ENCODE measurements at regions not wholly inside any gene's neighbourhood (a gene's known extent, or its start where the extent isn't known, plus 50 kb on each side); places are given as distances from the start of the nearest gene placed in this dataset.

DNA sequence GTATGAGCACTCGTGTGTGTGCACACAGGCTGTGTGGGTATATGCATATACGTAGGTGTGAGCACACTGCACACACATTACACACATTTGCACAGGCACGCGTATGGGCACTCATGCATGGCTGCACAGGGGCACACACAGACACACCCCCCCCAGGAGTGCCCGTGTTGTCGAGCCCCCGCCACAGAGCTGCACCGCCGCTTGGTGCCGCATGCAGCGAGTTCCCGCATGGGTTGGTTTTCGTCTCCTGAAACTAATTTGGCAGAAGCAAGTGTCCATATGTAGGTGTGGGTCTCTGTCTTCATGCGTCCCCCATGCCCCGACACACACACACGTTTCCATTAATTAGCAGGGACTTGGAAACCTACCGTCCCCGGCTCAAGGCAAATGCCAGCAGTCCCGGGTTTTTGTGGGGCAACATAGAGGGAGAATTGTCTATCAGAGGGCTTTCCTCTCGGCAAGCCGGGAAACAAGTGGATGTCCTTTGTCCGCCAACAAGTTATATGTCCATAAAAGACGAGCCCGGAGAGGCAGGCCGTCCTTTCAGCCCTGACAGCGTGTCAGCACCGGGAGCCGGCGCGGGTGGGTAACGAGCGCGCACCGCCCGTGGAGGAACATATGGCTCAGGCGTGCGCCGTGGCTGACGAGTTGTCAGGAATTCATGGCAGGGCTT lies 1291.7 kb downstream of the BRD1 start:
- Histone ChIP-seq H3K9me3 (ENCODE audit: control insufficient read depth in 2 of 2, low read length in 2 of 2) (no peaks in the 10 kb centered on the region), H3K4me1 (ENCODE audit: control insufficient read depth in 2 of 2, insufficient read depth in 2 of 2, low read length in 2 of 2) (no peaks in the 10 kb centered on the region), H3K27me3 (ENCODE audit: control insufficient read depth in 2 of 2, insufficient read depth in 2 of 2, low read length in 2 of 2) (no peaks in the 10 kb centered on the region), H3K36me3 (ENCODE audit: control insufficient read depth in 2 of 2, insufficient read depth in 2 of 2, low read length in 2 of 2) (no peaks in the 10 kb centered on the region), H3K27ac (ENCODE audit: low read depth in 2 of 2, low read length in 2 of 2) (no peak overlapping the region), H3K9ac (ENCODE audit: low read depth in 1 of 2, low read length in 2 of 2) (no peak overlapping the region), H3K4me3 (ENCODE audit: low read length in 2 of 2) (no peak overlapping the region)

DNA sequence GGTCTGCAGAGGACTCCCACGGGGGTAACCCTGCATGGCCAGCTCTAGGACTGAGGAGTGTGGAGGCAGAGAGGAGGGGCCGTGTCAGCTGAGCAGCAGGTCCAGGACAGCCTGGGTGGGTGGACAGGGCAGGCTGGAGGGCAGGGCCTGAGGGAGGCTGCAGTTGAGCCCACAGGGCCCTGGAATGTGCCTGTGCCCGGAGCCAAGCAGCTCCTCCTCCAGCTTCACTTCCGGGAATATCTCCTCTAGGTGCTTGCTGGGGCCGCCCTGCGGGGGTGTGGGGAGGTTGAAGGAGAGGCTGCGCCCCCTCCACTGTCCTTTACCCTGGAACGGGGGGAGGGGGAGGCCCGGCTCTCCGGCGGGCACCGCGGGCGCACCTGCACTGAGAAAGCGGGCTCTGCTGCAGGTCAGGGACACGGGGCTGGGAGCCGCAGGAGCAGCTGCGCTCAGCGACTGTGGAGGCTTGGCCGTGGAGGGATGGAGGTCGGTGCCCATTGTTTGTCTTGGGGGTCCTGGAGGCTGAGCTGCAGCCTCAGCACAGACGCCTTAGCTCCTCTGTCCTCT lies 1293.2 kb downstream of the BRD1 start:
- Histone ChIP-seq H3K27ac (ENCODE audit: low read depth in 2 of 2, low read length in 2 of 2) (no peak overlapping the region), H3K36me3 (ENCODE audit: control insufficient read depth in 2 of 2, insufficient read depth in 2 of 2, low read length in 2 of 2) (no peaks in the 10 kb centered on the region), H3K4me1 (ENCODE audit: control insufficient read depth in 2 of 2, insufficient read depth in 2 of 2, low read length in 2 of 2) (no peaks in the 10 kb centered on the region), H3K27me3 (ENCODE audit: control insufficient read depth in 2 of 2, insufficient read depth in 2 of 2, low read length in 2 of 2) (no peaks in the 10 kb centered on the region), H3K9me3 (ENCODE audit: control insufficient read depth in 2 of 2, low read length in 2 of 2) (no peaks in the 10 kb centered on the region), H3K4me3 (ENCODE audit: low read length in 2 of 2) (no peak overlapping the region), H3K9ac (ENCODE audit: low read depth in 1 of 2, low read length in 2 of 2) (no peak overlapping the region)

DNA sequence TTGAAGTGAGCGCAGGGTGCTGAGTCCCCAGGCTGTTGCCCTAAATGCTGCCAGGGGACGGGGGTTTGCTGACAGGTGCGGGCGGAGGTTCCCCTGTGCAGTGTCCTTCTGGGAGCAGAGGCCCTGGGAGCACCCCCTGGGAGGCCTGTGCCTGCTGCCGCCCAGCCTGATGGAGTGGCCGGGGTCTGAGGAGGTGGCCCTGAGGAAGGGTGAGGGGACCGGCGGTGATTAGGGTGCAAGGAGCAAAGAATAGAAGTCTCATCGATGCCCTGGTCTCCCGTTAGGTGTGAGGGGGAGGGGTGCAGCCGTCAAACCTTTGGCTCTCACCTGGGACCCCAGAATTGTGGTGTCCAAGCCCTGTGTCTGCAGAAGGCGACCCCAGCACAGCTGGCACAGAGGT lies 1294.7 kb downstream of the BRD1 start:
- H3K27ac ChIP-seq (ENCODE audit: low read depth in 2 of 2, low read length in 2 of 2) = no peak overlapping the region

DNA sequence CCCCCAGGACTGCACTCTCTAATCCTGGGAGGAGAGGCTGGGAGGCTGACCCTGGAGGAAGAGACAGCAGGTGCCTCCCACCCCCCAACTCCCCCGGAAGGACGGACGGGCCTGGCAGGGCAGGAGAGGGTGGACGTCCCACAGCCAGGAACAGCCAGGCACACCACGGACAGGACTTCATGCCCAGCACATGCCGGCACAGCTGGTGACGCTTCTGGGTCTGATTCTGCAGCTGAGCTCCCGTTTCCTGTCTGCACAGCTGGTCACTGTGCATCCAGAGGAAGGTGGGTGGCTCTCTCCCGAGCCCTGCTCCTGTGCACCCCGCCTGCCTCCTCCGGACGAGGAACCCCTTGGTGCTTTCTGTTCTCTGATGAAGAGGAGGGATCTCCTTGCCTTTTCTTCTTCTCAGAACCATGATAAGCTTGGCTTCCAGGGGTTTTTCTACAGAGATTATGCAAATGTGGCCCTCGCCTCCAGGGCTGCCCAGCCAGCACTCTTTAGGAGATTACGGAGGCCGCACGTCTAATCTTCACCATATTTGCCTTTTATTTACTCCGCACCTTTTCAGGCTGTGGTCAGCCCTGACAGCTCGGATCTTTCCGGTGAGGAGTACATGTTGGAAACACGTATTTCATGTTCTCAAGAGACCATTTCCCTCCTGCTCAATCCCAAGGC lies 1295.8 kb downstream of the BRD1 start:
- H3K36me3 ChIP-seq (ENCODE audit: control insufficient read depth in 2 of 2, insufficient read depth in 2 of 2, low read length in 2 of 2) = no peaks in the 10 kb centered on the region
- H3K9me3 ChIP-seq (ENCODE audit: control insufficient read depth in 2 of 2, low read length in 2 of 2) = no peaks in the 10 kb centered on the region
- H3K4me1 ChIP-seq (ENCODE audit: control insufficient read depth in 2 of 2, insufficient read depth in 2 of 2, low read length in 2 of 2) = no peaks in the 10 kb centered on the region
- no peak overlapping the region for H3K9ac ChIP-seq (ENCODE audit: low read depth in 1 of 2, low read length in 2 of 2)
- no peaks in the 10 kb centered on the region for H3K27me3 ChIP-seq (ENCODE audit: control insufficient read depth in 2 of 2, insufficient read depth in 2 of 2, low read length in 2 of 2)
- H3K4me3 ChIP-seq (ENCODE audit: low read length in 2 of 2) = no peak overlapping the region
- no peak overlapping the region for H3K27ac ChIP-seq (ENCODE audit: low read depth in 2 of 2, low read length in 2 of 2)

More for the DNA sequence above, 1294.7 kb downstream of the BRD1 start:
- no peaks in the 10 kb centered on the region for H3K27me3 ChIP-seq (ENCODE audit: control insufficient read depth in 2 of 2, insufficient read depth in 2 of 2, low read length in 2 of 2)
- H3K4me3 ChIP-seq (ENCODE audit: low read length in 2 of 2) = no peak overlapping the region
- no peaks in the 10 kb centered on the region for H3K9me3 ChIP-seq (ENCODE audit: control insufficient read depth in 2 of 2, low read length in 2 of 2)
- no peaks in the 10 kb centered on the region for H3K4me1 ChIP-seq (ENCODE audit: control insufficient read depth in 2 of 2, insufficient read depth in 2 of 2, low read length in 2 of 2)
- H3K9ac ChIP-seq (ENCODE audit: low read depth in 1 of 2, low read length in 2 of 2) = no peak overlapping the region
- H3K36me3 ChIP-seq (ENCODE audit: control insufficient read depth in 2 of 2, insufficient read depth in 2 of 2, low read length in 2 of 2) = no peaks in the 10 kb centered on the region

DNA sequence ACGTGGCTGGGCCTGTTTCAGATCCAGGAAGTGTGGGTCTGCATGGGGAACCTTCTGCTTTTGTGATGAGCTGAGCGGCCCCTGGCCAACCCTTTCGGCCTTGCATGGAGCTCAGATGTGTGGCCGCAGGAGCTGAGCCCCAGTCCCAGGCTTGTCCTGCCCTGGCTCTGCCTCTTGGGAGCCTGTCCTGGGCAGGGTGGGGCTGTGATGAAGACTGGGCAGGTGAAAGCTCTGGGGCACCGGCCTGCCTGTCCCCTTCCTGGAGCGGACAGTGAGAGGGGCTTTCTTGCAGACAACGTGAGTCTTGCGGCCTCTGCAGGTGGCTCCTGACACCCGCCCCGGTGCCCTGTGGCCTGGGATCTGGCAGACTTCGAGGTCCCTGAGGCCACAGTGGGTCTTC lies 1296.6 kb downstream of the BRD1 start:
- Histone ChIP-seq H3K27ac (ENCODE audit: low read depth in 2 of 2, low read length in 2 of 2) (no peak overlapping the region), H3K9me3 (ENCODE audit: control insufficient read depth in 2 of 2, low read length in 2 of 2) (no peaks in the 10 kb centered on the region), H3K9ac (ENCODE audit: low read depth in 1 of 2, low read length in 2 of 2) (no peak overlapping the region), H3K4me1 (ENCODE audit: control insufficient read depth in 2 of 2, insufficient read depth in 2 of 2, low read length in 2 of 2) (no peaks in the 10 kb centered on the region), H3K4me3 (ENCODE audit: low read length in 2 of 2) (no peak overlapping the region), H3K27me3 (ENCODE audit: control insufficient read depth in 2 of 2, insufficient read depth in 2 of 2, low read length in 2 of 2) (no peaks in the 10 kb centered on the region), H3K36me3 (ENCODE audit: control insufficient read depth in 2 of 2, insufficient read depth in 2 of 2, low read length in 2 of 2) (no peaks in the 10 kb centered on the region)

DNA sequence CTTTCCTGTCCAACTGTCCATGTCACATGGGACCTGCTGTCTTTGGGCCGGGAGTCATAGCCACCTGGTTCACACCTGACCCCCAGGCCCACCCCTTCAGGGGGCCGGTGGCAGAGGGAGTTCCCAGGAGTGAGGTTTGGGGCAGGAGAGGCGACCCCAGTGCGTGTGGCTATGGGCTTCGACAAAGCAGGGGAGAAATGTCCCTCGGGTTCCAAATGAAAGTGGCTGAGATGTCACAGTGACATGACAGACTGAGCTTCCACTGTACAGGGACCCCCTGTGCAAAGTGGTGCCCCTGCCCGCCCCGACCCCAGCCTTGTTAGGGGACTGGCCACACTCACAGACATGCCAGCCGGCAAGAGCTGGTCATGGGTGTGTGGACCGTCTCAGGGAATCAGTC lies 1297.0 kb downstream of the BRD1 start:
- H3K9ac ChIP-seq (ENCODE audit: low read depth in 1 of 2, low read length in 2 of 2) = no peak overlapping the region
- H3K27ac ChIP-seq (ENCODE audit: low read depth in 2 of 2, low read length in 2 of 2) = no peak overlapping the region
- no peaks in the 10 kb centered on the region for H3K9me3 ChIP-seq (ENCODE audit: control insufficient read depth in 2 of 2, low read length in 2 of 2)
- H3K4me3 ChIP-seq (ENCODE audit: low read length in 2 of 2) = no peak overlapping the region
- H3K27me3 ChIP-seq (ENCODE audit: control insufficient read depth in 2 of 2, insufficient read depth in 2 of 2, low read length in 2 of 2) = no peaks in the 10 kb centered on the region
- H3K36me3 ChIP-seq (ENCODE audit: control insufficient read depth in 2 of 2, insufficient read depth in 2 of 2, low read length in 2 of 2) = no peaks in the 10 kb centered on the region
- H3K4me1 ChIP-seq (ENCODE audit: control insufficient read depth in 2 of 2, insufficient read depth in 2 of 2, low read length in 2 of 2) = no peaks in the 10 kb centered on the region

DNA sequence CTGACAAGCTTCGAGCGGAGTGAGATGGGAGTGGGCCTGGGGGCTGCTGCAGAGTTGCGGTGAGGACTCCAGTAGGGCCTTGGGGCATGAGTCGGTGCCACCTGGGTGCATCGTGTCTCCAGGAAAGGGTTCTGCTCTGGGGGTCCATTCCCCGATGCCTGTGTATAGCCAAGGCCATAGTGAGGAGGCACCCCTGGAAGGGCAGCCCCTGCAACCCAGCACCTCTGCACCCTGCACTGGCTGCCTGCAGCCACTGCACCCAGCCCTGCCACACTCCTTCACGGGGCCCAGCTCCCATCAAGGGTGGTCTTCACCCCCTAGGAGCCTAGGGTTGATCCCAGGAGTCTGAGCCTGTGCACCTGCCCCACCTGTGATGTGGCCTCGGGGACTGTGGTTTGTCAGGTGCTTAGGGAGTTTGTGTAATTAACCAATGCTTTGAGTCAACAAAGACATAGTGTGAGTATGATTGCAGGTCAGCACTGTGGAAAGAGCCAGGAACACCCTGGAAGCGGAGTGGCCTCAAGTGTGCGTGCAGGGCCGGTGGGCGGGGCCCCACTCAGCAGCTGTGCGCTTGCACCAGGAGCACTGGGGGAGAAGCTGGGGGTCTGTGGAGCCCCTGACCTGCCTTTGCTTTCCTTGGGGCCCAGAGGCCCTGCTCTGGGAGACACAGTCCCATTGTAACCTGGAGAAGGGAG lies 1299.3 kb downstream of the BRD1 start:
- no peaks in the 10 kb centered on the region for H3K36me3 ChIP-seq (ENCODE audit: control insufficient read depth in 2 of 2, insufficient read depth in 2 of 2, low read length in 2 of 2)
- no peaks in the 10 kb centered on the region for H3K27me3 ChIP-seq (ENCODE audit: control insufficient read depth in 2 of 2, insufficient read depth in 2 of 2, low read length in 2 of 2)
- H3K27ac ChIP-seq (ENCODE audit: low read depth in 2 of 2, low read length in 2 of 2) = no peak overlapping the region
- H3K9ac ChIP-seq (ENCODE audit: low read depth in 1 of 2, low read length in 2 of 2) = no peak overlapping the region
- no peaks in the 10 kb centered on the region for H3K9me3 ChIP-seq (ENCODE audit: control insufficient read depth in 2 of 2, low read length in 2 of 2)
- H3K4me3 ChIP-seq (ENCODE audit: low read length in 2 of 2) = no peak overlapping the region
- no peaks in the 10 kb centered on the region for H3K4me1 ChIP-seq (ENCODE audit: control insufficient read depth in 2 of 2, insufficient read depth in 2 of 2, low read length in 2 of 2)

DNA sequence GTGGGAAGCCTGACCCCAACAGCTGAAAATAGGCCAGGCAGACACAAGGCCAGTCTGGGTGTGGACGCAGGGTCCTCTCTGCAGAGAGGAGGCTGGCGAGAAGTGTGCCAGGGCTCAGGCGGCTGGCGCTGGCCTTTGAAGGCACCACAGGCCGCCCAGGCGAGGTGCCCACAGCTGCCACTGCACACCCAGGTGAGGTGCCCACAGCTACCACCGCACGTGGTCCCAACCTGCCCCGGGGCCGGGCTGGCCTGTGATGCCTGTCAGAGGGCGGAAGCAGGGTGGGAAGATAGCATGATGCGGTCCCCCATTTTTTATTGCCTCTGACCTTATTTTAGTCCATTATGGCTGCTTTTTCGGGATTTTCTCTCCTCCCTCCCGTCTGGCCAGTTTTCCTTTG lies 1303.9 kb downstream of the BRD1 start:
- no peaks in the 10 kb centered on the region for H3K4me1 ChIP-seq (ENCODE audit: control insufficient read depth in 2 of 2, insufficient read depth in 2 of 2, low read length in 2 of 2)
- H3K4me3 ChIP-seq (ENCODE audit: low read length in 2 of 2) = no peak overlapping the region
- no peaks in the 10 kb centered on the region for H3K9me3 ChIP-seq (ENCODE audit: control insufficient read depth in 2 of 2, low read length in 2 of 2)
- no peaks in the 10 kb centered on the region for H3K27me3 ChIP-seq (ENCODE audit: control insufficient read depth in 2 of 2, insufficient read depth in 2 of 2, low read length in 2 of 2)
- no peaks in the 10 kb centered on the region for H3K36me3 ChIP-seq (ENCODE audit: control insufficient read depth in 2 of 2, insufficient read depth in 2 of 2, low read length in 2 of 2)
- no peak overlapping the region for H3K27ac ChIP-seq (ENCODE audit: low read depth in 2 of 2, low read length in 2 of 2)
- H3K9ac ChIP-seq (ENCODE audit: low read depth in 1 of 2, low read length in 2 of 2) = no peak overlapping the region

DNA sequence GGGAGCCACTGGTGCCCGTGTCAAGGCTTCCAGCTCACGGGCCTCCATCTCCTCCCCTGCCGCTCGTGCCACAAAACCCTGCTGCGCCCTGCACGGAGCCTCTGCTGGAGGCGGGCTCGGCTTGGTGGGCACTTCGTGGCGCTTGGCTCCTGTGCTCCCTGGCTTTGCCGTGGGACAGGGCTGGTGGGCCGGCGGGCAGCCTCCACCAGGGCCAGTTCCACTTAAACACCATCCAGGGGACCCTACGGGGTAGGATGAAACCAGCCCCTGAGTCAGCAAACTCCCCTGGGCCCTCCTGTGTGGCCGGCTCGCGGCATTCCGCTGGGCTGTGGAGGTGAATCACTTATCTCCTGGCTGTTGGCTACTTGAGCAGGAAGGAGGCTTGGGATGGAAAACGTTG lies 1304.6 kb downstream of the BRD1 start:
- no peaks in the 10 kb centered on the region for H3K9me3 ChIP-seq (ENCODE audit: control insufficient read depth in 2 of 2, low read length in 2 of 2)
- H3K4me1 ChIP-seq (ENCODE audit: control insufficient read depth in 2 of 2, insufficient read depth in 2 of 2, low read length in 2 of 2) = no peaks in the 10 kb centered on the region
- no peak overlapping the region for H3K27ac ChIP-seq (ENCODE audit: low read depth in 2 of 2, low read length in 2 of 2)
- H3K4me3 ChIP-seq (ENCODE audit: low read length in 2 of 2) = no peak overlapping the region
- no peaks in the 10 kb centered on the region for H3K36me3 ChIP-seq (ENCODE audit: control insufficient read depth in 2 of 2, insufficient read depth in 2 of 2, low read length in 2 of 2)
- H3K27me3 ChIP-seq (ENCODE audit: control insufficient read depth in 2 of 2, insufficient read depth in 2 of 2, low read length in 2 of 2) = no peaks in the 10 kb centered on the region
- no peak overlapping the region for H3K9ac ChIP-seq (ENCODE audit: low read depth in 1 of 2, low read length in 2 of 2)

DNA sequence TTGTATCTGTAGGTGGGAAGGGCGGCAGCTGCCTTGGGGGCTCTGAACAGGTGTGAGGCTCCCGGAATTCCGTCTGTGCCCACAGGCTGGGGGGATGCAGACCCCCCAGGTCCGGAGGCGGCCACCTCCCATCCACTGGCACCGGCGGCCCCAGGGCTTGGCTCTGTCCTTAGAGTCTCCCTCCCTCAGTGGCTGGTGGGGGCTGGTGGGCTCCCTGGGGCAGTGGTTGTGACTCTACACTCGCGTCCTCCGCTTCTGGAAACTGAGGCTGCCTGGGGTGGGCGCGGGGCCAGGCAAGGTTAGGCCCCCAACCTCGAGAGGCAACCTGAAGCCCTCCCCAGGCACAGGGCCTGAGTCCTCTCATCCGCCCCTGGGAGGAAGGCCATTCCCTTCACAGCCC lies 1305.4 kb downstream of the BRD1 start:
- Histone ChIP-seq H3K4me1 (ENCODE audit: control insufficient read depth in 2 of 2, insufficient read depth in 2 of 2, low read length in 2 of 2) (no peaks in the 10 kb centered on the region), H3K9me3 (ENCODE audit: control insufficient read depth in 2 of 2, low read length in 2 of 2) (no peaks in the 10 kb centered on the region), H3K9ac (ENCODE audit: low read depth in 1 of 2, low read length in 2 of 2) (no peak overlapping the region), H3K4me3 (ENCODE audit: low read length in 2 of 2) (no peak overlapping the region), H3K27me3 (ENCODE audit: control insufficient read depth in 2 of 2, insufficient read depth in 2 of 2, low read length in 2 of 2) (no peaks in the 10 kb centered on the region), H3K27ac (ENCODE audit: low read depth in 2 of 2, low read length in 2 of 2) (no peak overlapping the region), H3K36me3 (ENCODE audit: control insufficient read depth in 2 of 2, insufficient read depth in 2 of 2, low read length in 2 of 2) (no peaks in the 10 kb centered on the region)
